SK-N-SH (cell line): ENCODE measurements at regions not wholly inside any gene's neighbourhood (a gene's known extent, or its start where the extent isn't known, plus 50 kb on each side); places are given as distances from the start of the nearest gene placed in this dataset.
"Not testable (repeated sequence)": the region's sequence is repeated elsewhere in the genome, so short reads cannot be mapped to it uniquely, and the experiment has no call there.

Experiments used
- CTCF ChIA-PET: fragments of 300-600, 350-600 bp; formaldehyde crosslinking; extraction: SDS; loops from one replicate; lab custom pipeline; 2021; lab: Yijun Ruan, JAX
- POLR2A ChIA-PET: fragments of 350-600 bp; sonication (Branson Sonifier 250); formaldehyde crosslinking; extraction: SDS; loops from one replicate; lab custom pipeline; 2020; ENCODE audit warnings: antibody characterized with exemption, inconsistent platforms; lab: Yijun Ruan, JAX
- DNase-seq: peaks from one replicate; pipeline ENCODE4 v3.0.0; 2012
- H2AFZ ChIP-seq: fragments of 200-600 bp; sonication (generic); 2 replicates; pipeline ENCODE4 v1.8.1; 2016; ENCODE audit warnings: antibody characterized with exemption, mild to moderate bottlenecking, low read depth
- H3F3A ChIP-seq: fragments of 200-600 bp; sonication (generic); replicated peaks from 2 replicates; pipeline ENCODE3; 2016; ENCODE audit warnings: antibody characterized with exemption, mild to moderate bottlenecking; ENCODE audit not compliant: insufficient read depth
- H3K27ac ChIP-seq, 2 experiments: fragments of 200-500 bp in 1 of 2; fragments of 200-600 bp in 1 of 2; sonication (Bioruptor generic) in 1 of 2; sonication (generic), shearing (Covaris generic) in 1 of 2; 2 replicates each; pipeline versions ENCODE4 v1.5.1 to v1.6.1; 2014 to 2016; ENCODE audit warnings: low read depth in 2 of 2, inconsistent platforms in 1 of 2, low read length in 1 of 2, mild to moderate bottlenecking in 1 of 2, mixed read lengths in 1 of 2
- H3K27me3 ChIP-seq: fragments of 200-600 bp; sonication (generic), shearing (Covaris generic); 2 replicates; pipeline ENCODE4 v1.6.1; 2016; ENCODE audit warnings: mixed run types; ENCODE audit not compliant: insufficient read depth
- H3K36me3 ChIP-seq, 2 experiments: fragments of 200-500 bp in 1 of 2; fragments of 200-600 bp in 1 of 2; sonication (Bioruptor generic) in 1 of 2; sonication (generic) in 1 of 2; replicated peaks in 1 of 2; 2 replicates each; pipeline versions ENCODE3 to v1.5.1; 2014 to 2016; ENCODE audit warnings: low read length in 1 of 2, mild to moderate bottlenecking in 1 of 2; ENCODE audit not compliant: insufficient read depth in 2 of 2, control insufficient read depth in 1 of 2
- H3K4me1 ChIP-seq, 2 experiments: fragments of 200-500 bp in 1 of 2; fragments of 200-600 bp in 1 of 2; sonication (Bioruptor generic) in 1 of 2; sonication (generic), shearing (Covaris generic) in 1 of 2; 2 replicates each; pipeline versions ENCODE4 v1.5.1 to v1.6.1; 2014 to 2016; ENCODE audit warnings: low read depth in 1 of 2, low read length in 1 of 2, mixed run types in 1 of 2; ENCODE audit not compliant: insufficient read depth in 2 of 2, control insufficient read depth in 1 of 2
- H3K4me2 ChIP-seq: fragments of 200-600 bp; sonication (generic), shearing (Covaris generic); 2 replicates; pipeline ENCODE4 v1.6.1; 2017; ENCODE audit warnings: mixed run types
- H3K4me3 ChIP-seq, 2 experiments: fragments of 200-500 bp in 1 of 2; fragments of 200-600 bp in 1 of 2; sonication (Bioruptor generic) in 1 of 2; sonication (generic), shearing (Covaris generic) in 1 of 2; 2 replicates each; pipeline versions ENCODE4 v1.5.1 to v1.8.1; 2014 to 2016; ENCODE audit warnings: low read depth in 2 of 2, inconsistent platforms in 1 of 2, low read length in 1 of 2, mild to moderate bottlenecking in 1 of 2, mixed read lengths in 1 of 2, moderate library complexity in 1 of 2
- H3K79me2 ChIP-seq: fragments of 200-600 bp; sonication (generic); 2 replicates; pipeline ENCODE4 v1.8.1; 2017; ENCODE audit warnings: mild to moderate bottlenecking; ENCODE audit not compliant: insufficient read depth
- H3K9ac ChIP-seq: fragments of 200-600 bp; sonication (generic); 2 replicates; pipeline ENCODE4 v1.6.1; 2017; ENCODE audit warnings: mixed run types
- H3K9me2 ChIP-seq: fragments of 200-600 bp; sonication (generic); 2 replicates; pipeline ENCODE4 v1.6.1; 2017; ENCODE audit warnings: mixed run types
- H3K9me3 ChIP-seq: fragments of 200-600 bp; sonication (generic); 2 replicates; pipeline ENCODE4 v1.6.1; 2017; ENCODE audit warnings: mixed run types, mild to moderate bottlenecking, moderate library complexity
- H4K20me1 ChIP-seq: fragments of 200-600 bp; sonication (generic); 2 replicates; pipeline ENCODE4 v1.6.1; 2017; ENCODE audit warnings: mild to moderate bottlenecking, mixed run types; ENCODE audit not compliant: insufficient read depth
- CHD2 ChIP-seq: fragments of 150-350 bp; IDR thresholded peaks from 2 replicates; pipeline ENCODE4 v1.6.1; 2018; ENCODE audit warnings: low read length; ENCODE audit not compliant: partially characterized antibody
- FOXJ3 ChIP-seq: sonication (generic); formaldehyde crosslinking; IDR thresholded peaks from 2 replicates; pipeline ENCODE4 v1.5.1; 2020; ENCODE audit warnings: mild to moderate bottlenecking, missing genetic modification reagents
- FOXM1 ChIP-seq: IDR thresholded peaks from 2 replicates; pipeline ENCODE4 v1.4.0; 2012; ENCODE audit warnings: low read depth, mild to moderate bottlenecking
- GABPA ChIP-seq: IDR thresholded peaks from 2 replicates; pipeline ENCODE4 v1.4.0; 2012; ENCODE audit warnings: low read depth, mild to moderate bottlenecking
- MAX ChIP-seq: IDR thresholded peaks from 2 replicates; pipeline ENCODE4 v1.4.0; 2012; ENCODE audit warnings: low read depth
- MEF2A ChIP-seq: IDR thresholded peaks from 2 replicates; pipeline ENCODE4 v1.4.0; 2012; ENCODE audit warnings: low read depth, borderline replicate concordance
- MXI1 ChIP-seq: IDR thresholded peaks from 2 replicates; pipeline ENCODE4 v1.6.1; 2012; ENCODE audit warnings: mild to moderate bottlenecking, low read depth, low read length, improper control_type of control experiment
- NFIC ChIP-seq: IDR thresholded peaks from 2 replicates; pipeline ENCODE4 v1.4.0; 2012; ENCODE audit warnings: borderline replicate concordance
- NRF1 ChIP-seq: IDR thresholded peaks from 2 replicates; pipeline ENCODE4 v1.6.1; 2012; ENCODE audit warnings: low read depth, mild to moderate bottlenecking, low read length
- RFX5 ChIP-seq: IDR thresholded peaks from 2 replicates; pipeline ENCODE4 v1.6.1; 2012; ENCODE audit warnings: mild to moderate bottlenecking, improper control_type of control experiment, low read length
- RXRA ChIP-seq: IDR thresholded peaks from 2 replicates; pipeline ENCODE4 v1.4.0; 2012; ENCODE audit warnings: low read depth, mild to moderate bottlenecking, borderline replicate concordance
- TAF1 ChIP-seq: IDR thresholded peaks from 2 replicates; pipeline ENCODE4 v1.6.1; 2012; ENCODE audit warnings: low read depth, mild to moderate bottlenecking, low read length, moderate library complexity, borderline replicate concordance
- TEAD4 ChIP-seq: IDR thresholded peaks from 2 replicates; pipeline ENCODE4 v1.4.0; 2012; ENCODE audit warnings: mild to moderate bottlenecking, borderline replicate concordance; ENCODE audit not compliant: insufficient read depth
- USF1 ChIP-seq: IDR thresholded peaks from 2 replicates; pipeline ENCODE4 v1.4.0; 2012; ENCODE audit warnings: low read depth, borderline replicate concordance
- YY1 ChIP-seq: IDR thresholded peaks from 2 replicates; pipeline ENCODE4 v1.4.0; 2012; ENCODE audit warnings: low read depth, mild to moderate bottlenecking
- ZBTB33 ChIP-seq: IDR thresholded peaks from 2 replicates; pipeline ENCODE4 v1.4.0; 2012; ENCODE audit warnings: low read depth, borderline replicate concordance
- WGBS: methylation state at CpG from one replicate; pipeline ENCODE4 v1.1.6; 2017; ENCODE audit warnings: low lambda C conversion rate; 5-methylcytosine and 5-hydroxymethylcytosine counted together
- TF ChIP-seq, protein P1 (sequence below): fragments of 150-350 bp; IDR thresholded peaks from 2 replicates; pipeline ENCODE4 v1.6.1; 2016; ENCODE audit warnings: mild to moderate bottlenecking, low read depth, low read length

- TF ChIP-seq, protein P1, sequence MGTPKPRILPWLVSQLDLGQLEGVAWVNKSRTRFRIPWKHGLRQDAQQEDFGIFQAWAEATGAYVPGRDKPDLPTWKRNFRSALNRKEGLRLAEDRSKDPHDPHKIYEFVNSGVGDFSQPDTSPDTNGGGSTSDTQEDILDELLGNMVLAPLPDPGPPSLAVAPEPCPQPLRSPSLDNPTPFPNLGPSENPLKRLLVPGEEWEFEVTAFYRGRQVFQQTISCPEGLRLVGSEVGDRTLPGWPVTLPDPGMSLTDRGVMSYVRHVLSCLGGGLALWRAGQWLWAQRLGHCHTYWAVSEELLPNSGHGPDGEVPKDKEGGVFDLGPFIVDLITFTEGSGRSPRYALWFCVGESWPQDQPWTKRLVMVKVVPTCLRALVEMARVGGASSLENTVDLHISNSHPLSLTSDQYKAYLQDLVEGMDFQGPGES = no peak
These were observed 122.7 kb upstream of the FAR2 start (continued) for GRCh38 chr12:29026419-29026818.

GRCh38 chr12:29029484-29029883, 119.6 kb upstream of the FAR2 start:
- H3K9me2 ChIP-seq, H3K9ac ChIP-seq, H3K4me1 ChIP-seq, H3K27ac ChIP-seq, H3K4me3 ChIP-seq, H3K4me2 ChIP-seq, H4K20me1 ChIP-seq, H3K36me3 ChIP-seq, H3F3A ChIP-seq, H3K9me3 ChIP-seq, H3K27me3 ChIP-seq, DNase-seq, H3K79me2 ChIP-seq, POLR2A ChIA-PET, H2AFZ ChIP-seq: not testable (repeated sequence)
- 78% methylated on average over 8 of the region's 8 CpGs for WGBS
- CTCF ChIA-PET = interaction anchor here (1.4 kb wide), 1 partner anchor 30 kb away, joined by 3 read pairs; no protein-coding TSS in a partner anchor

GRCh38 chr12:29030006-29030405, 119.1 kb upstream of the FAR2 start:
- no peaks in the 10 kb centered on the region for H3K36me3 ChIP-seq
- WGBS = 29% methylated on average over 1 of the region's 1 CpG
- DNase-seq = no peak
- no peak overlapping the region for H3K27ac ChIP-seq
- no peaks in the 10 kb centered on the region for H3F3A ChIP-seq
- no peaks in the 10 kb centered on the region for H3K4me1 ChIP-seq
- no peak for TF ChIP-seq RXRA
- no peak for TF ChIP-seq FOXJ3 (CRISPR knock-in tag)
- no peak for TF ChIP-seq CHD2
- no peak for TF ChIP-seq TEAD4
- no peak for TF ChIP-seq GABPA
- H3K9ac ChIP-seq = no peak overlapping the region
- no peaks in the 10 kb centered on the region for H3K9me2 ChIP-seq
- no peak overlapping the region for H3K4me2 ChIP-seq
- no peak overlapping the region for H3K4me3 ChIP-seq
- H2AFZ ChIP-seq = no peak overlapping the region
- H3K27me3 ChIP-seq = no peaks in the 10 kb centered on the region
- no peaks in the 10 kb centered on the region for H3K79me2 ChIP-seq
- H4K20me1 ChIP-seq = no peaks in the 10 kb centered on the region
- ChIA-PET CTCF (interaction anchor here (1.4 kb wide), 1 partner anchor 31 kb away, joined by 3 read pairs; no protein-coding TSS in a partner anchor), POLR2A (no interaction called here)
- H3K9me3 ChIP-seq = no peaks in the 10 kb centered on the region

GRCh38 chr12:29032446-29032845, 116.6 kb upstream of the FAR2 start:
- Histone ChIP-seq H3F3A (no peaks in the 10 kb centered on the region), H3K27ac (no peak overlapping the region), H4K20me1 (no peaks in the 10 kb centered on the region), H3K79me2 (no peaks in the 10 kb centered on the region), H3K4me2 (no peak overlapping the region), H3K9ac (no peak overlapping the region), H3K9me2 (no peaks in the 10 kb centered on the region), H3K36me3 (no peaks in the 10 kb centered on the region), H3K27me3 (no peaks in the 10 kb centered on the region), H3K4me3 (no peak overlapping the region), H2AFZ (no peak overlapping the region), H3K9me3 (no peaks in the 10 kb centered on the region), H3K4me1 (no peaks in the 10 kb centered on the region)
- 80% methylated on average over 2 of the region's 2 CpGs for WGBS
- DNase-seq = no peak
- CTCF ChIA-PET = interaction anchor here (0.9 kb wide), 1 partner anchor 12 kb away, joined by 3 read pairs; no protein-coding TSS in a partner anchor
- POLR2A ChIA-PET = no interaction called here
- TF ChIP-seq TAF1 (no peak), TEAD4 (no peak), USF1 (no peak), ZBTB33 (no peak), MEF2A (no peak), RFX5 (no peak), NFIC (no peak), YY1 (no peak), MXI1 (no peak), FOXM1 (no peak), NRF1 (no peak), MAX (no peak)
